HG03025 (cell line): ENCODE measurements at regions not wholly inside any gene's neighbourhood (a gene's known extent, or its start where the extent isn't known, plus 50 kb on each side); places are given as distances from the start of the nearest gene placed in this dataset.

Experiments
- ATAC-seq: cut with Tn5 transposase; IDR thresholded peaks from one replicate; pipeline ENCODE4 v1.9.1; 2021; ENCODE audit warnings: mild to moderate bottlenecking, moderate library complexity; ENCODE audit not compliant: unreplicated experiment, low FRiP score

GRCh38 chr9:8189881-8190280 is 390.3 kb upstream of the DMAC1 start:
- ATAC-seq: no peak

- no peak for ATAC-seq
Observed at GRCh38 chr9:8188723-8189407, 389.3 kb upstream of the DMAC1 start.

- ATAC-seq: no peak
Observed at GRCh38 chr9:8186560-8186959, 387.0 kb upstream of the DMAC1 start.

GRCh38 chr9:8183618-8184017 is 384.0 kb upstream of the DMAC1 start:
- no peak for ATAC-seq

GRCh38 chr9:8179381-8180053 is 379.9 kb upstream of the DMAC1 start:
- no peak for ATAC-seq

GRCh38 chr9:8172000-8172399 is 372.4 kb upstream of the DMAC1 start:
- no peak for ATAC-seq

- no peak for ATAC-seq
Observed at GRCh38 chr9:8168916-8169438, 369.4 kb upstream of the DMAC1 start.

GRCh38 chr9:8160787-8161186 is 361.2 kb upstream of the DMAC1 start:
- ATAC-seq: no peak

- no peak for ATAC-seq
Observed at GRCh38 chr9:8158574-8158973, 359.0 kb upstream of the DMAC1 start.

- ATAC-seq: no peak
Observed at GRCh38 chr9:8157683-8158324, 358.2 kb upstream of the DMAC1 start.

GRCh38 chr9:8156346-8156745 is 356.8 kb upstream of the DMAC1 start:
- ATAC-seq: no peak

GRCh38 chr9:8155706-8156105 is 356.1 kb upstream of the DMAC1 start:
- ATAC-seq: no peak

- no peak for ATAC-seq
Observed at GRCh38 chr9:8143677-8144076, 344.1 kb upstream of the DMAC1 start.

GRCh38 chr9:8140557-8140956 is 341.0 kb upstream of the DMAC1 start:
- ATAC-seq: no peak

- no peak for ATAC-seq
Observed at GRCh38 chr9:8139756-8140155, 340.2 kb upstream of the DMAC1 start.

- no peak for ATAC-seq
Observed at GRCh38 chr9:8136477-8136876, 336.9 kb upstream of the DMAC1 start.

GRCh38 chr9:8134635-8135034 is 335.1 kb upstream of the DMAC1 start:
- ATAC-seq: no peak

- no peak for ATAC-seq
Observed at GRCh38 chr9:8133606-8134005, 334.0 kb upstream of the DMAC1 start.

- no peak for ATAC-seq
Observed at GRCh38 chr9:8115570-8115969, 316.0 kb upstream of the DMAC1 start.

GRCh38 chr9:8114826-8115225 is 315.2 kb upstream of the DMAC1 start:
- no peak for ATAC-seq

GRCh38 chr9:8106362-8106761 is 306.8 kb upstream of the DMAC1 start:
- no peak for ATAC-seq

GRCh38 chr9:8101607-8102006 is 302.0 kb upstream of the DMAC1 start:
- ATAC-seq: no peak
